ENCODE measurements at regions not wholly inside any gene's neighbourhood (a gene's known extent, or its start where the extent isn't known, plus 50 kb on each side); places are given as distances from the start of the nearest gene placed in this dataset.

DNA sequence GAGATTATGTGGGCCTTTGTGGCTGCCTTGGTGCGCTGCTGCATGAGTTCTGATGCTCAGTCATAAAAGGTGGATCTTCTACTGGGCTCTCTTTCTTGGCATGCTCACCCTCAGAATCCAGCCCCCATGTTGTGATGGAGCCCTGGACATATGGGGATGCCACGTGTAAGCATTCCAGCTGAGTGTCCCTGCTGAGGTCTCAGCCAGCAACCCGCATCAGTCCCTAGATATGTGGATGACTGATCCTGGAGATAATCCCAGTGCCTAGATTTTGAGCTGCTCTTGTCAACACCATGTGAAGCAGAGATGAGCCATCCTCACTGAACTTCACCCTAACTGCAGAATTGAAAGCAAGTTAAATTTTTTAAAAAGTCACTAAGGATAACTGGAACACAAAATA is 390.1 kb downstream of the DMRT2 start:
- no peak for TF ChIP-seq EP300 (conservative IDR thresholded peaks at IDR 0.05; ENCODE audit: poor library complexity, severe bottlenecking)
- TF ChIP-seq, protein P1, sequence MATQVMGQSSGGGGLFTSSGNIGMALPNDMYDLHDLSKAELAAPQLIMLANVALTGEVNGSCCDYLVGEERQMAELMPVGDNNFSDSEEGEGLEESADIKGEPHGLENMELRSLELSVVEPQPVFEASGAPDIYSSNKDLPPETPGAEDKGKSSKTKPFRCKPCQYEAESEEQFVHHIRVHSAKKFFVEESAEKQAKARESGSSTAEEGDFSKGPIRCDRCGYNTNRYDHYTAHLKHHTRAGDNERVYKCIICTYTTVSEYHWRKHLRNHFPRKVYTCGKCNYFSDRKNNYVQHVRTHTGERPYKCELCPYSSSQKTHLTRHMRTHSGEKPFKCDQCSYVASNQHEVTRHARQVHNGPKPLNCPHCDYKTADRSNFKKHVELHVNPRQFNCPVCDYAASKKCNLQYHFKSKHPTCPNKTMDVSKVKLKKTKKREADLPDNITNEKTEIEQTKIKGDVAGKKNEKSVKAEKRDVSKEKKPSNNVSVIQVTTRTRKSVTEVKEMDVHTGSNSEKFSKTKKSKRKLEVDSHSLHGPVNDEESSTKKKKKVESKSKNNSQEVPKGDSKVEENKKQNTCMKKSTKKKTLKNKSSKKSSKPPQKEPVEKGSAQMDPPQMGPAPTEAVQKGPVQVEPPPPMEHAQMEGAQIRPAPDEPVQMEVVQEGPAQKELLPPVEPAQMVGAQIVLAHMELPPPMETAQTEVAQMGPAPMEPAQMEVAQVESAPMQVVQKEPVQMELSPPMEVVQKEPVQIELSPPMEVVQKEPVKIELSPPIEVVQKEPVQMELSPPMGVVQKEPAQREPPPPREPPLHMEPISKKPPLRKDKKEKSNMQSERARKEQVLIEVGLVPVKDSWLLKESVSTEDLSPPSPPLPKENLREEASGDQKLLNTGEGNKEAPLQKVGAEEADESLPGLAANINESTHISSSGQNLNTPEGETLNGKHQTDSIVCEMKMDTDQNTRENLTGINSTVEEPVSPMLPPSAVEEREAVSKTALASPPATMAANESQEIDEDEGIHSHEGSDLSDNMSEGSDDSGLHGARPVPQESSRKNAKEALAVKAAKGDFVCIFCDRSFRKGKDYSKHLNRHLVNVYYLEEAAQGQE (IDR thresholded peaks at IDR 0.05; ENCODE audit: borderline replicate concordance) = no peak
- no peak for TF ChIP-seq EZH2 (IDR thresholded peaks at IDR 0.05; ENCODE audit: borderline replicate concordance, insufficient read depth, low read length, poor library complexity, severe bottlenecking)
- TF ChIP-seq, protein P2, sequence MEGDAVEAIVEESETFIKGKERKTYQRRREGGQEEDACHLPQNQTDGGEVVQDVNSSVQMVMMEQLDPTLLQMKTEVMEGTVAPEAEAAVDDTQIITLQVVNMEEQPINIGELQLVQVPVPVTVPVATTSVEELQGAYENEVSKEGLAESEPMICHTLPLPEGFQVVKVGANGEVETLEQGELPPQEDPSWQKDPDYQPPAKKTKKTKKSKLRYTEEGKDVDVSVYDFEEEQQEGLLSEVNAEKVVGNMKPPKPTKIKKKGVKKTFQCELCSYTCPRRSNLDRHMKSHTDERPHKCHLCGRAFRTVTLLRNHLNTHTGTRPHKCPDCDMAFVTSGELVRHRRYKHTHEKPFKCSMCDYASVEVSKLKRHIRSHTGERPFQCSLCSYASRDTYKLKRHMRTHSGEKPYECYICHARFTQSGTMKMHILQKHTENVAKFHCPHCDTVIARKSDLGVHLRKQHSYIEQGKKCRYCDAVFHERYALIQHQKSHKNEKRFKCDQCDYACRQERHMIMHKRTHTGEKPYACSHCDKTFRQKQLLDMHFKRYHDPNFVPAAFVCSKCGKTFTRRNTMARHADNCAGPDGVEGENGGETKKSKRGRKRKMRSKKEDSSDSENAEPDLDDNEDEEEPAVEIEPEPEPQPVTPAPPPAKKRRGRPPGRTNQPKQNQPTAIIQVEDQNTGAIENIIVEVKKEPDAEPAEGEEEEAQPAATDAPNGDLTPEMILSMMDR (IDR thresholded peaks at IDR 0.05; ENCODE audit: poor library complexity, severe bottlenecking) = no peak

Data from neural cell (in vitro differentiated cells).